ENCODE measurements at regions not wholly inside any gene's neighbourhood (a gene's known extent, or its start where the extent isn't known, plus 50 kb on each side); places are given as distances from the start of the nearest gene placed in this dataset.

GRCh38 chr2:134137182-134137611 lies 116.7 kb upstream of the MGAT5 start:
- Histone ChIP-seq H3K79me1 (ENCODE audit: insufficient read depth, low read depth, low read length, poor library complexity, severe bottlenecking) (peaks cover 2% of the 10 kb centered on the region), H4K8ac (replicated peaks; ENCODE audit: insufficient read length, low read depth, low read length) (no peak overlapping the region), H4K20me1 (ENCODE audit: control insufficient read depth, insufficient read depth, insufficient read length) (no peaks in the 10 kb centered on the region), H3K9me3 (ENCODE audit: control insufficient read depth, low read depth, low read length) (no peaks in the 10 kb centered on the region), H2BK120ac (ENCODE audit: low read depth, low read length, poor library complexity, severe bottlenecking) (no peak overlapping the region), H3K23me2 (ENCODE audit: insufficient read length, low read depth, low read length, poor library complexity, severe bottlenecking) (no peaks in the 10 kb centered on the region), H2AFZ (ENCODE audit: low read length) (no peak overlapping the region), H2BK5ac (ENCODE audit: insufficient read length, low read length) (no peak overlapping the region), H3K56ac (ENCODE audit: insufficient read length, low read depth, low read length) (no peak overlapping the region), H3K4ac (ENCODE audit: low read depth, low read length) (no peak overlapping the region), H3K23ac (ENCODE audit: insufficient read length, low read depth, low read length) (no peak overlapping the region), H3K9ac (ENCODE audit: extremely low read depth, insufficient read length, low read length) (no peak overlapping the region), H2BK20ac (ENCODE audit: low read depth, low read length, poor library complexity, severe bottlenecking) (no peak overlapping the region), H3K4me1 (ENCODE audit: insufficient read depth, low read length) (peaks cover 19% of the 10 kb centered on the region), H3K79me2 (ENCODE audit: insufficient read depth, low read length) (peaks cover 3% of the 10 kb centered on the region; the same call in 1 of the 2 replicates), H4K5ac (ENCODE audit: insufficient read length, low read depth, low read length) (no peak overlapping the region), H4K91ac (ENCODE audit: insufficient read length, low read depth, low read length) (no peak overlapping the region), H2BK12ac (ENCODE audit: insufficient read length, low read depth, low read length) (no peak overlapping the region), H2AK5ac (ENCODE audit: insufficient read length, low read length) (no peak overlapping the region), H3K18ac (ENCODE audit: insufficient read length, low read depth, low read length) (no peak overlapping the region), H3K27me3 (ENCODE audit: insufficient read depth, low read length) (no peaks in the 10 kb centered on the region), H3K4me2 (ENCODE audit: insufficient read depth, insufficient read length, low read length) (no peak overlapping the region), H3K14ac (ENCODE audit: insufficient read depth, low read length) (no peak overlapping the region; the same call in 1 of the 2 replicates), H3K27ac (ENCODE audit: insufficient read length, low read depth, low read length) (no peak overlapping the region), H2BK15ac (ENCODE audit: low read depth, low read length) (no peak overlapping the region), H3T11ph (ENCODE audit: low read length) (no peak overlapping the region)
- no peaks in the 10 kb centered on the region; a peak in 1 of 7 replicates for H3K36me3 Mint-ChIP-seq (ENCODE audit: insufficient read depth in 1 of 3, low read depth in 3 of 3)
- peaks cover 69% of the 10 kb centered on the region in 2 experiments for H3K4me1 Mint-ChIP-seq
- peak overlapping the region in 1 of 3 experiments; percentile 68; a peak in 1 of 7 replicates for H3K27ac Mint-ChIP-seq
- WGBS (ENCODE audit: extremely low coverage, insufficient read length, low lambda C conversion rate): no CpG with 5 or more reads among the region's 5 CpGs
- H3K27me3 Mint-ChIP-seq (ENCODE audit: low read depth): no peaks in the 10 kb centered on the region
- H3K4me3 Mint-ChIP-seq: no peak overlapping the region
- no peak for TF ChIP-seq CTCF (conservative IDR thresholded peaks at IDR 0.05)
- no peak for DNase-seq
- H3K9me3 Mint-ChIP-seq: no peaks in the 10 kb centered on the region
